Loucy (cell line): ENCODE measurements at regions not wholly inside any gene's neighbourhood (a gene's known extent, or its start where the extent isn't known, plus 50 kb on each side); places are given as distances from the start of the nearest gene placed in this dataset.

Experiments used
- EZH2phosphoT487 ChIP-seq: fragments of 200-600 bp; IDR thresholded peaks from 2 replicates; pipeline ENCODE4 v1.6.1; 2018; ENCODE audit warnings: antibody characterized with exemption, mild to moderate bottlenecking, moderate library complexity, borderline replicate concordance
- TF ChIP-seq, protein P1 (sequence below): fragments of 200-600 bp; sonication (generic); conservative IDR thresholded peaks from 2 replicates; pipeline ENCODE4 v1.5.1; 2014; ENCODE audit warnings: mild to moderate bottlenecking, antibody characterized with exemption, low read length

DNA sequence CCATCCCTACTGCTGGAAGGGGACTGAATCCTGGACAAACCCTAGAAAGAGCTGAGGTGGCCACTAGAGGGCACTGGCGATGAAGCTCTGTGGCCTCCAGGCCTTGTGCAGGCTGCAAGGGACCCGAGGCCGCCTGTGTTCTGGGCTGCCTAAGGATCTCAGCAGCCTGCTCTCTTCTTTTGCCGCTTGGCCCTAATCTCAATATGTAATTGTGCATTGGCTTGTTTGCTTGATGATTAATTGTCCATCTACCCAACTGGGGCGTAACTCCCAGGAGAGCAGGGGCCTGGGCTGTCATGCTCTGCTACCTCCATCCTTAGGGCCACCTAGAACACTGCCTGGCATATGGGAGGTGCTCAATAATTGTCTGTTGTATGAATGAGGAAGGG is 73.8 kb downstream of the SYNE3 start:
- TF ChIP-seq, protein P1, sequence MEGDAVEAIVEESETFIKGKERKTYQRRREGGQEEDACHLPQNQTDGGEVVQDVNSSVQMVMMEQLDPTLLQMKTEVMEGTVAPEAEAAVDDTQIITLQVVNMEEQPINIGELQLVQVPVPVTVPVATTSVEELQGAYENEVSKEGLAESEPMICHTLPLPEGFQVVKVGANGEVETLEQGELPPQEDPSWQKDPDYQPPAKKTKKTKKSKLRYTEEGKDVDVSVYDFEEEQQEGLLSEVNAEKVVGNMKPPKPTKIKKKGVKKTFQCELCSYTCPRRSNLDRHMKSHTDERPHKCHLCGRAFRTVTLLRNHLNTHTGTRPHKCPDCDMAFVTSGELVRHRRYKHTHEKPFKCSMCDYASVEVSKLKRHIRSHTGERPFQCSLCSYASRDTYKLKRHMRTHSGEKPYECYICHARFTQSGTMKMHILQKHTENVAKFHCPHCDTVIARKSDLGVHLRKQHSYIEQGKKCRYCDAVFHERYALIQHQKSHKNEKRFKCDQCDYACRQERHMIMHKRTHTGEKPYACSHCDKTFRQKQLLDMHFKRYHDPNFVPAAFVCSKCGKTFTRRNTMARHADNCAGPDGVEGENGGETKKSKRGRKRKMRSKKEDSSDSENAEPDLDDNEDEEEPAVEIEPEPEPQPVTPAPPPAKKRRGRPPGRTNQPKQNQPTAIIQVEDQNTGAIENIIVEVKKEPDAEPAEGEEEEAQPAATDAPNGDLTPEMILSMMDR, result peak; percentile 95
- TF ChIP-seq EZH2phosphoT487, result no peak
